Mesenchymal stem cell (in vitro differentiated cells and primary cell): ENCODE measurements at regions not wholly inside any gene's neighbourhood (a gene's known extent, or its start where the extent isn't known, plus 50 kb on each side); places are given as distances from the start of the nearest gene placed in this dataset.

Source experiments
- DNase-seq: peaks from one replicate; pipeline ENCODE4 v3.0.0-alpha.2; 2013
- H2AFZ ChIP-seq: one replicate; pipeline ENCODE4 v1.6.1; 2013; ENCODE audit warnings: low read depth, mild to moderate bottlenecking, control low read depth, inconsistent platforms, low read length, moderate library complexity
- H2AK5ac ChIP-seq: 2 replicates; pipeline ENCODE4 v1.6.1; 2013; ENCODE audit warnings: low read length, moderate library complexity, mild to moderate bottlenecking, inconsistent platforms; ENCODE audit not compliant: severe bottlenecking
- H2BK120ac ChIP-seq: one replicate; pipeline ENCODE4 v1.6.1; 2013; ENCODE audit warnings: low read depth, mild to moderate bottlenecking, inconsistent platforms, low read length, moderate library complexity
- H2BK12ac ChIP-seq, 2 experiments: one replicate each; pipeline ENCODE4 v1.6.1; 2013; ENCODE audit warnings: inconsistent platforms in 2 of 2, low read length in 2 of 2, mild to moderate bottlenecking in 2 of 2, moderate library complexity in 2 of 2, control low read depth in 1 of 2
- H2BK15ac ChIP-seq: one replicate; pipeline ENCODE4 v1.6.1; 2013; ENCODE audit warnings: mild to moderate bottlenecking, low read depth, inconsistent platforms; ENCODE audit not compliant: poor library complexity, severe bottlenecking
- H2BK5ac ChIP-seq: 2 replicates; pipeline ENCODE4 v1.6.1; 2013; ENCODE audit warnings: low read depth, mild to moderate bottlenecking, low read length, control low read depth, inconsistent platforms; ENCODE audit not compliant: poor library complexity, severe bottlenecking
- H3K14ac ChIP-seq, 2 experiments: one replicate each; pipeline ENCODE4 v1.6.1; 2013; ENCODE audit warnings: inconsistent platforms in 2 of 2, low read length in 2 of 2, control low read depth in 1 of 2, mild to moderate bottlenecking in 1 of 2, moderate library complexity in 1 of 2
- H3K18ac ChIP-seq, 2 experiments: one replicate each; pipeline ENCODE4 v1.6.1; 2013; ENCODE audit warnings: inconsistent platforms in 2 of 2, low read length in 2 of 2, control low read depth in 1 of 2, low read depth in 1 of 2, mild to moderate bottlenecking in 1 of 2
- H3K23ac ChIP-seq, 2 experiments: one replicate each; pipeline ENCODE4 v1.6.1; 2013; ENCODE audit warnings: inconsistent platforms in 2 of 2, low read length in 2 of 2, mild to moderate bottlenecking in 2 of 2, moderate library complexity in 2 of 2, control low read depth in 1 of 2
- H3K27ac ChIP-seq: 2 replicates; pipeline ENCODE4 v1.5.1; 2013; ENCODE audit warnings: mild to moderate bottlenecking, moderate library complexity, low read length, control low read depth, inconsistent platforms; ENCODE audit not compliant: poor library complexity, severe bottlenecking
- H3K27me3 ChIP-seq, 2 experiments: 2 replicates each; pipeline versions ENCODE4 v1.6.1 to v1.7.0; 2013; ENCODE audit warnings: low read length in 2 of 2, mild to moderate bottlenecking in 2 of 2, moderate library complexity in 2 of 2, control low read depth in 1 of 2, inconsistent platforms in 1 of 2; ENCODE audit not compliant: control insufficient read depth in 1 of 2, insufficient read depth in 1 of 2
- H3K36me3 ChIP-seq, 2 experiments: 2 replicates each; pipeline versions ENCODE4 v1.6.1 to v1.7.0; 2013; ENCODE audit warnings: low read length in 2 of 2, control low read depth in 1 of 2, inconsistent platforms in 1 of 2, low read depth in 1 of 2, mild to moderate bottlenecking in 1 of 2; ENCODE audit not compliant: insufficient read depth in 2 of 2, control insufficient read depth in 1 of 2
- H3K4ac ChIP-seq, 2 experiments: one replicate each; pipeline ENCODE4 v1.6.1; 2013; ENCODE audit warnings: inconsistent platforms in 2 of 2, low read length in 2 of 2, mild to moderate bottlenecking in 2 of 2, moderate library complexity in 2 of 2, control low read depth in 1 of 2, low read depth in 1 of 2
- H3K4me1 ChIP-seq: 2 replicates; pipeline ENCODE4 v1.6.1; 2013; ENCODE audit warnings: low read depth, low read length, control low read depth; ENCODE audit not compliant: control insufficient read depth, insufficient read depth
- H3K4me2 ChIP-seq: 2 replicates; pipeline ENCODE4 v1.6.1; 2013; ENCODE audit warnings: low read length, mild to moderate bottlenecking, inconsistent platforms; ENCODE audit not compliant: poor library complexity, severe bottlenecking
- H3K4me3 ChIP-seq, 2 experiments: 2 replicates each; pipeline versions ENCODE4 v1.5.1 to v1.7.0; 2013; ENCODE audit warnings: low read length in 2 of 2, mild to moderate bottlenecking in 2 of 2, control low read depth in 1 of 2, low read depth in 1 of 2; ENCODE audit not compliant: insufficient read depth in 1 of 2
- H3K79me1 ChIP-seq: replicated peaks from 2 replicates; pipeline ENCODE4 v1.6.1; 2013; ENCODE audit warnings: mild to moderate bottlenecking, control low read depth, low read length, inconsistent platforms; ENCODE audit not compliant: poor library complexity, severe bottlenecking
- H3K9ac ChIP-seq: 2 replicates; pipeline ENCODE4 v1.7.0; 2013; ENCODE audit warnings: mild to moderate bottlenecking, low read length, moderate library complexity
- H3K9me3 ChIP-seq: 2 replicates; pipeline ENCODE4 v1.7.0; 2013; ENCODE audit warnings: mild to moderate bottlenecking, low read length; ENCODE audit not compliant: control insufficient read depth
- H4K8ac ChIP-seq: one replicate; pipeline ENCODE4 v1.6.1; 2013; ENCODE audit warnings: inconsistent platforms, mild to moderate bottlenecking, low read length, moderate library complexity
- H4K91ac ChIP-seq: one replicate; pipeline ENCODE4 v1.6.1; 2013; ENCODE audit warnings: mild to moderate bottlenecking, low read length, inconsistent platforms
- WGBS: methylation state at CpG from one replicate; pipeline ENCODE4 v1.1.7; 2013; ENCODE audit warnings: mixed read lengths; 5-methylcytosine and 5-hydroxymethylcytosine counted together

DNA sequence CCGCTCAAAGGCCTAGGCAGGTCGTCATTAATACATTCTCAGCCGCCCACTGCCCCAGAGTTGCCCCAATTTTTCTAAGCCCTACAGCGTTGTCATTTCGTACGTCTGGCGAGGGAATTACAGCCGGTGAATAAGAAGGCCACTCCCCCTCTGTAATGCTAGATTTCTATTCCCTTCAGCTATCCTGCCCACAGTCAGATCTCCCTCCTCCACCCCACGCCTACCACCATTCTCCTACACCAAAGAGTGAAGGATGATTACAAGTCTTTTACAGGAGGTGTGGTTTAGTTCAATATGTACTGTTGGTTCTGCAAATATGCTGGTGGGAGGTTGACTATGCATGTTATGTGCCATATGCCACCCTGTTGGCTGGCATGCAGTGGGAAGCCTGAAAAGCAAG lies 83.7 kb upstream of the SMIM15 start:
- Histone ChIP-seq H2BK5ac (no peak overlapping the region), H2AK5ac (no peak overlapping the region), H3K23ac (no peak overlapping the region), H2AFZ (no peak overlapping the region), H2BK12ac (no peak overlapping the region), H3K4ac (no peak overlapping the region), H3K27ac (no peak overlapping the region), H3K4me1 (no peaks in the 10 kb centered on the region), H4K8ac (no peak overlapping the region), H2BK120ac (no peak overlapping the region), H3K36me3 (peaks cover 0 to 2% of the 10 kb centered on the region in 2 experiments), H3K18ac (no peak overlapping the region), H3K9me3 (no peaks in the 10 kb centered on the region), H4K91ac (no peak overlapping the region), H3K9ac (no peak overlapping the region), H3K27me3 (no peaks in the 10 kb centered on the region), H2BK15ac (no peak overlapping the region), H3K4me2 (no peak overlapping the region), H3K4me3 (no peak overlapping the region), H3K79me1 (no peaks in the 10 kb centered on the region), H3K14ac (no peak overlapping the region)
- DNase-seq, result no peak
- 92% methylated on average over 8 of the region's 9 CpGs for WGBS

DNA sequence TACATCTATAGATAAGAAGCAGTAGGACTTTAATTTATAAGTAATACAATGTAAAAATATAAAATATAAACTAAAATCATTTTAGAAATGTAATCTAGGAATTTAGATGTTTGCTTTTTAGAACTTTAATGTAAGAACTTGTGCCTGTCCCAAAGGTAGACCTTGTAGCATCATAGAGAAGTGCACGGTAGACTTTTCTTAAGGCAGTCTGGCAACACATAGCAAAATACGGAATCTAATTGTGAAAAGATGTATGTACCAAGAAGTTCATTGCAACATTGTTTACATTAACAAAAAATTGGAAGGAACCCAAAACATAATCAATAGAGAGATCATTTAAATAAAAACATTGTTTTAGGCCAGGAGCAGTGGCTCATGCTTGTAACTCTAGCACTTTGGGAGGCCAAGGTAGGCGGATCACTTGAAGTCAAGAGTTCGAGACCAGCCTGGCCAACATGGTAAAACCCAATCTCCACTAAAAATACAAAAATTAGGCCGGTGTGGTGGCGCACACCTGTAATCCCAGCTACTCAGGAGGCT lies 84.6 kb upstream of the SMIM15 start:
- WGBS, result 91% methylated on average over 4 of the region's 6 CpGs

DNA sequence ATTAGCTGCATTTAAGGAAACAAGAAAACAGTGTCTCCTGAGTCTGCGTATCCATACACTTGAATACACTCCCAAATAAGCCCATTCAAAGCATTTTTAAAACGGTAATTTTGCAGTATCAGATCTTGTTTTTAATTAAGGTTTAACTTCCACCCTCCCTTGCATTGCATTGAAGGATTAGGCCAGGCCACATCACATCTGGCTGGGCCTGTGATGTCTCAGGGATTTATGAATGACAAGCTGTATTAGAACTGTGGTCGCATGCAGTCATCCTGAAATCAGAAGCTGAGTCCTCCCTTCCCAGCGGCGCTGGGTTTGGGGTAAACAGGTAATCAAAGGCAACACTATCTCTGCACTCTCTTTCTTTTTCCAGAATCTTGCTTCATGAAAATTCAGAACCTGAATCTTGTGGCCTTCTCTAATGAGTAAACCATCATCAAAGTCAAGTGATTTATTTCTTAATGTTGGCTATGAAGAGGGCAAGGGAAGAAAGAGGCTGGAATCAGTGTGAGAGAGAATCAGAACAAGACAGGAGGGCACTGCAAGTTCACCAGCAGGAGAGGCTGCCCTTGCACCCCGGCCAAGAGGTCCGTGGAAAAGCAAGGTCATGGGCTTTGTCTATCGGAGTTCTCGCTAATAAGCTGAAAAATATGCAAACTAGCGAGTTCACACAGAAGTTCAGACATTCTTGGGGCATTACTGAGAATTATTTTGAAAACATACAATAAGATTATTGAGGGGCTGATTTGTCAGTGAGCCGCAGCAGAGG lies 80.0 kb upstream of the ZSWIM6 start:
- 94% methylated on average over 11 of the region's 11 CpGs for WGBS
- Histone ChIP-seq H2AK5ac (no peak overlapping the region), H3K27ac (no peak overlapping the region), H2AFZ (no peak overlapping the region), H4K91ac (no peak overlapping the region), H3K36me3 (peaks cover 0 to 2% of the 10 kb centered on the region in 2 experiments), H3K14ac (no peak overlapping the region), H3K4ac (no peak overlapping the region), H3K27me3 (peaks cover 0 to 5% of the 10 kb centered on the region in 2 experiments), H2BK120ac (no peak overlapping the region), H3K23ac (no peak overlapping the region), H3K4me1 (no peaks in the 10 kb centered on the region), H4K8ac (no peak overlapping the region), H2BK12ac (no peak overlapping the region), H2BK5ac (no peak overlapping the region), H3K4me2 (no peak overlapping the region), H3K79me1 (no peaks in the 10 kb centered on the region), H2BK15ac (no peak overlapping the region), H3K4me3 (no peak overlapping the region), H3K9ac (no peak overlapping the region), H3K18ac (no peak overlapping the region), H3K9me3 (no peaks in the 10 kb centered on the region)
- DNase-seq, result no peak

More for the DNA sequence above, 84.6 kb upstream of the SMIM15 start:
- H2AFZ ChIP-seq, result no peak overlapping the region
- no peaks in the 10 kb centered on the region for H3K79me1 ChIP-seq
- H3K4me3 ChIP-seq, result no peak overlapping the region
- H2BK120ac ChIP-seq, result no peak overlapping the region
- H2AK5ac ChIP-seq, result no peak overlapping the region
- H3K27me3 ChIP-seq, result no peaks in the 10 kb centered on the region
- no peak overlapping the region for H3K14ac ChIP-seq
- H3K4me2 ChIP-seq, result no peak overlapping the region
- no peak overlapping the region for H2BK5ac ChIP-seq
- H2BK15ac ChIP-seq, result no peak overlapping the region
- H4K8ac ChIP-seq, result no peak overlapping the region
- no peak overlapping the region for H4K91ac ChIP-seq
- H2BK12ac ChIP-seq, result no peak overlapping the region
- H3K4ac ChIP-seq, result no peak overlapping the region
- DNase-seq, result no peak
- H3K18ac ChIP-seq, result no peak overlapping the region
- no peaks in the 10 kb centered on the region for H3K9me3 ChIP-seq
- no peak overlapping the region for H3K23ac ChIP-seq
- H3K27ac ChIP-seq, result no peak overlapping the region
- no peaks in the 10 kb centered on the region for H3K4me1 ChIP-seq
- peaks cover 0 to 2% of the 10 kb centered on the region in 2 experiments for H3K36me3 ChIP-seq
- H3K9ac ChIP-seq, result no peak overlapping the region

DNA sequence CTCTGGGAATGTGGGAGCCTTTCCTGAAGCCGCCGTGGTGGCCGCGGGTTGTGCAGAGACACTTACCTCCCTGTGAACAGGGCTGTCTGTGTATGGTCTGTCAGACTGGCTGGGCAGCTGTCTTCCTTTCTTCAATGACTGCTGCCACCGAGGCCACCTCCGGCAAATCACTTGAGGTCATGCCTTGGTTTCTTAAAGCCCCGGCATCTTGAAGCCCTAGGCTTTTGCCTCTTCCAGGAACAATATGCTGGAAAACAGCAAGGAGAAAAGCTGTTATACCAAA lies 79.5 kb upstream of the ZSWIM6 start:
- no peaks in the 10 kb centered on the region for H3K79me1 ChIP-seq
- H3K23ac ChIP-seq, result no peak overlapping the region
- H3K14ac ChIP-seq, result no peak overlapping the region
- H3K9me3 ChIP-seq, result no peaks in the 10 kb centered on the region
- no peak overlapping the region for H2BK15ac ChIP-seq
- 96% methylated on average over 7 of the region's 7 CpGs for WGBS
- peaks cover 0 to 2% of the 10 kb centered on the region in 2 experiments for H3K36me3 ChIP-seq
- no peak overlapping the region for H3K9ac ChIP-seq
- no peak overlapping the region for H2AK5ac ChIP-seq
- DNase-seq, result no peak
- no peak overlapping the region for H2BK120ac ChIP-seq
- H3K18ac ChIP-seq, result no peak overlapping the region
- no peak overlapping the region for H2BK12ac ChIP-seq
- no peak overlapping the region for H3K4ac ChIP-seq
- H4K91ac ChIP-seq, result no peak overlapping the region
- peaks cover 0 to 5% of the 10 kb centered on the region in 2 experiments for H3K27me3 ChIP-seq
- H2BK5ac ChIP-seq, result no peak overlapping the region
- H4K8ac ChIP-seq, result no peak overlapping the region
- no peaks in the 10 kb centered on the region for H3K4me1 ChIP-seq
- H3K4me2 ChIP-seq, result no peak overlapping the region
- H2AFZ ChIP-seq, result no peak overlapping the region
- H3K4me3 ChIP-seq, result no peak overlapping the region
- no peak overlapping the region for H3K27ac ChIP-seq
